HEK293 (cell line): ENCODE measurements at regions not wholly inside any gene's neighbourhood (a gene's known extent, or its start where the extent isn't known, plus 50 kb on each side); places are given as distances from the start of the nearest gene placed in this dataset.

Experiments used
- KLF7 ChIP-seq: fragments of 450-650 bp; formaldehyde crosslinking; IDR thresholded peaks from 2 replicates; pipeline ENCODE4 v1.5.1; 2016; ENCODE audit warnings: missing biosample characterization, missing genetic modification characterization, borderline replicate concordance
- MYNN ChIP-seq: fragments of 450-650 bp; formaldehyde crosslinking; IDR thresholded peaks from 2 replicates; pipeline ENCODE4 v1.5.1; 2016; ENCODE audit warnings: missing biosample characterization, missing genetic modification characterization, borderline replicate concordance
- YY1 ChIP-seq: fragments of 450-650 bp; formaldehyde crosslinking; IDR thresholded peaks from 2 replicates; pipeline ENCODE4 v1.5.1; 2018; ENCODE audit warnings: missing biosample characterization, missing genetic modification characterization
- YY2 ChIP-seq: fragments of 450-650 bp; formaldehyde crosslinking; IDR thresholded peaks from 2 replicates; pipeline ENCODE4 v1.5.1; 2016; ENCODE audit warnings: missing biosample characterization, missing genetic modification characterization
- ZBTB48 ChIP-seq: fragments of 450-650 bp; formaldehyde crosslinking; IDR thresholded peaks from 2 replicates; pipeline ENCODE4 v1.5.1; 2016; ENCODE audit warnings: missing biosample characterization, missing genetic modification characterization
- ZNF146 ChIP-seq: fragments of 450-650 bp; formaldehyde crosslinking; IDR thresholded peaks from 2 replicates; pipeline ENCODE4 v1.5.1; 2016; ENCODE audit warnings: missing biosample characterization, missing genetic modification characterization
- ZNF155 ChIP-seq: fragments of 450-650 bp; formaldehyde crosslinking; IDR thresholded peaks from 2 replicates; pipeline ENCODE4 v1.5.1; 2016; ENCODE audit warnings: missing biosample characterization, missing genetic modification characterization
- ZNF18 ChIP-seq: fragments of 450-650 bp; formaldehyde crosslinking; IDR thresholded peaks from 2 replicates; pipeline ENCODE4 v1.5.1; 2016; ENCODE audit warnings: missing biosample characterization, missing genetic modification characterization
- ZNF239 ChIP-seq: fragments of 450-650 bp; formaldehyde crosslinking; IDR thresholded peaks from 2 replicates; pipeline ENCODE4 v1.5.1; 2016; ENCODE audit warnings: missing biosample characterization, missing genetic modification characterization
- ZNF585B ChIP-seq: fragments of 450-650 bp; formaldehyde crosslinking; IDR thresholded peaks from 2 replicates; pipeline ENCODE4 v1.5.1; 2016; ENCODE audit warnings: missing biosample characterization, missing genetic modification characterization
- ZNF660 ChIP-seq: fragments of 450-650 bp; IDR thresholded peaks from 2 replicates; pipeline ENCODE4 v1.5.1; 2018; ENCODE audit warnings: missing biosample characterization, mild to moderate bottlenecking, missing genetic modification characterization
- ZNF747 ChIP-seq: fragments of 450-650 bp; formaldehyde crosslinking; IDR thresholded peaks from 2 replicates; pipeline ENCODE4 v1.5.1; 2016; ENCODE audit warnings: missing biosample characterization, missing genetic modification characterization
- TF ChIP-seq, protein P1 (sequence below): fragments of 450-650 bp; formaldehyde crosslinking; IDR thresholded peaks from 2 replicates; pipeline ENCODE4 v1.5.1; 2016; ENCODE audit warnings: missing biosample characterization, missing genetic modification characterization
- TF ChIP-seq, protein P2 (sequence below): fragments of 450-650 bp; formaldehyde crosslinking; IDR thresholded peaks from 2 replicates; pipeline ENCODE4 v1.5.1; 2016; ENCODE audit warnings: missing biosample characterization, missing genetic modification characterization

GRCh38 chr13:24050292-24050711 is 110.2 kb upstream of the SPATA13 start:
- TF ChIP-seq, protein P1, sequence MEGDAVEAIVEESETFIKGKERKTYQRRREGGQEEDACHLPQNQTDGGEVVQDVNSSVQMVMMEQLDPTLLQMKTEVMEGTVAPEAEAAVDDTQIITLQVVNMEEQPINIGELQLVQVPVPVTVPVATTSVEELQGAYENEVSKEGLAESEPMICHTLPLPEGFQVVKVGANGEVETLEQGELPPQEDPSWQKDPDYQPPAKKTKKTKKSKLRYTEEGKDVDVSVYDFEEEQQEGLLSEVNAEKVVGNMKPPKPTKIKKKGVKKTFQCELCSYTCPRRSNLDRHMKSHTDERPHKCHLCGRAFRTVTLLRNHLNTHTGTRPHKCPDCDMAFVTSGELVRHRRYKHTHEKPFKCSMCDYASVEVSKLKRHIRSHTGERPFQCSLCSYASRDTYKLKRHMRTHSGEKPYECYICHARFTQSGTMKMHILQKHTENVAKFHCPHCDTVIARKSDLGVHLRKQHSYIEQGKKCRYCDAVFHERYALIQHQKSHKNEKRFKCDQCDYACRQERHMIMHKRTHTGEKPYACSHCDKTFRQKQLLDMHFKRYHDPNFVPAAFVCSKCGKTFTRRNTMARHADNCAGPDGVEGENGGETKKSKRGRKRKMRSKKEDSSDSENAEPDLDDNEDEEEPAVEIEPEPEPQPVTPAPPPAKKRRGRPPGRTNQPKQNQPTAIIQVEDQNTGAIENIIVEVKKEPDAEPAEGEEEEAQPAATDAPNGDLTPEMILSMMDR (tag by site-specific recombination): no peak
- TF ChIP-seq ZNF239 (tag by site-specific recombination) (no peak), ZNF585B (tag by site-specific recombination) (no peak), ZNF660 (tag by site-specific recombination) (no peak), ZNF18 (tag by site-specific recombination) (no peak), YY1 (tag by site-specific recombination) (no peak), YY2 (no peak), MYNN (tag by site-specific recombination) (no peak), ZNF146 (no peak), KLF7 (tag by site-specific recombination) (no peak), ZNF155 (tag by site-specific recombination) (no peak), ZBTB48 (tag by site-specific recombination) (no peak), ZNF747 (tag by site-specific recombination) (no peak)
- TF ChIP-seq, protein P2, sequence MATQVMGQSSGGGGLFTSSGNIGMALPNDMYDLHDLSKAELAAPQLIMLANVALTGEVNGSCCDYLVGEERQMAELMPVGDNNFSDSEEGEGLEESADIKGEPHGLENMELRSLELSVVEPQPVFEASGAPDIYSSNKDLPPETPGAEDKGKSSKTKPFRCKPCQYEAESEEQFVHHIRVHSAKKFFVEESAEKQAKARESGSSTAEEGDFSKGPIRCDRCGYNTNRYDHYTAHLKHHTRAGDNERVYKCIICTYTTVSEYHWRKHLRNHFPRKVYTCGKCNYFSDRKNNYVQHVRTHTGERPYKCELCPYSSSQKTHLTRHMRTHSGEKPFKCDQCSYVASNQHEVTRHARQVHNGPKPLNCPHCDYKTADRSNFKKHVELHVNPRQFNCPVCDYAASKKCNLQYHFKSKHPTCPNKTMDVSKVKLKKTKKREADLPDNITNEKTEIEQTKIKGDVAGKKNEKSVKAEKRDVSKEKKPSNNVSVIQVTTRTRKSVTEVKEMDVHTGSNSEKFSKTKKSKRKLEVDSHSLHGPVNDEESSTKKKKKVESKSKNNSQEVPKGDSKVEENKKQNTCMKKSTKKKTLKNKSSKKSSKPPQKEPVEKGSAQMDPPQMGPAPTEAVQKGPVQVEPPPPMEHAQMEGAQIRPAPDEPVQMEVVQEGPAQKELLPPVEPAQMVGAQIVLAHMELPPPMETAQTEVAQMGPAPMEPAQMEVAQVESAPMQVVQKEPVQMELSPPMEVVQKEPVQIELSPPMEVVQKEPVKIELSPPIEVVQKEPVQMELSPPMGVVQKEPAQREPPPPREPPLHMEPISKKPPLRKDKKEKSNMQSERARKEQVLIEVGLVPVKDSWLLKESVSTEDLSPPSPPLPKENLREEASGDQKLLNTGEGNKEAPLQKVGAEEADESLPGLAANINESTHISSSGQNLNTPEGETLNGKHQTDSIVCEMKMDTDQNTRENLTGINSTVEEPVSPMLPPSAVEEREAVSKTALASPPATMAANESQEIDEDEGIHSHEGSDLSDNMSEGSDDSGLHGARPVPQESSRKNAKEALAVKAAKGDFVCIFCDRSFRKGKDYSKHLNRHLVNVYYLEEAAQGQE (tag by site-specific recombination): no peak
